ENCODE measurements at regions not wholly inside any gene's neighbourhood (a gene's known extent, or its start where the extent isn't known, plus 50 kb on each side); places are given as distances from the start of the nearest gene placed in this dataset.

GRCh38 chr3:70763894-70764293 lies 451.5 kb upstream of the MDFIC2 start:
- no peak for TF ChIP-seq CTCF (IDR thresholded peaks at IDR 0.05; ENCODE audit: borderline replicate concordance, extremely low read depth, low read length, poor library complexity, severe bottlenecking)
- TF ChIP-seq EZH2 (IDR thresholded peaks at IDR 0.05; ENCODE audit: borderline replicate concordance, low read depth, low read length, severe bottlenecking), result no peak
